Spleen (tissue), 7 donors: ENCODE measurements at regions not wholly inside any gene's neighbourhood (a gene's known extent, or its start where the extent isn't known, plus 50 kb on each side); places are given as distances from the start of the nearest gene placed in this dataset.

Source experiments
- POLR2A ChIP-seq, 3 donors: fragments of 450-650 bp; IDR thresholded peaks; one replicate each; pipeline ENCODE4 v1.5.1; 2017; ENCODE audit warnings: antibody characterized with exemption in 3 of 3, mild to moderate bottlenecking in 1 of 3
- TF ChIP-seq, protein P1 (sequence below), 11 experiments: fragments of 200-600 bp in 7 of 11; fragments of 450-650 bp in 4 of 11; sonication (generic) in 4 of 11; IDR thresholded peaks in 8 of 11; conservative IDR thresholded peaks in 3 of 11; 1 replicate in 7 of 11; 2 replicates in 4 of 11; pipeline versions ENCODE4 v1.4.0 to v1.8.0; 2016 to 2021; ENCODE audit warnings: antibody characterized with exemption in 11 of 11, inconsistent platforms in 4 of 11, mild to moderate bottlenecking in 1 of 11
- donor health status: DM: no; HTN: no; CAD: no; lungs with moderate emphysema.
- donor health status: DM: no; HTN: no; CAD: no.
- donor health status: DM: no; HTN: no; CAD: no.

DNA sequence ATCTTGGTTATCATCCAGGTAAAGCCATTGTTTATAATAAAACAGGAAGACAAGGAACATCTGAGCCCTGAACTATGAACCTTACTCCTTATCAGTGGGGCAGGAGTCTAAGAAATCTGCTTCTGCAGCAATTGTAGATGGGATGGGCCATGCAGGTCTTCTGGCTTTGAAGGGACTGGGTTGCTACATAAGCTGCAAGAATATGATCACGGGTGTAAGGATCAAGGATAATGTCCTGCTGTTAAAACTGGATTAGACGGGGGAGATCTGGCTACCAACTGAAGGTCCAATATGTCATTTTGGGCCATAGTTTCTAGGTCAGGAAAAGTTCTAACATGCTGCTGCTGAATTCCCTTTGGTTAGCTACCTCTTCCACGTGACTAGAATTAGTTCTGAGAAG lies 1363.4 kb upstream of the CELF2 start:
- no peak for TF ChIP-seq POLR2A (IDR thresholded peaks at IDR 0.05)
- TF ChIP-seq, protein P1, sequence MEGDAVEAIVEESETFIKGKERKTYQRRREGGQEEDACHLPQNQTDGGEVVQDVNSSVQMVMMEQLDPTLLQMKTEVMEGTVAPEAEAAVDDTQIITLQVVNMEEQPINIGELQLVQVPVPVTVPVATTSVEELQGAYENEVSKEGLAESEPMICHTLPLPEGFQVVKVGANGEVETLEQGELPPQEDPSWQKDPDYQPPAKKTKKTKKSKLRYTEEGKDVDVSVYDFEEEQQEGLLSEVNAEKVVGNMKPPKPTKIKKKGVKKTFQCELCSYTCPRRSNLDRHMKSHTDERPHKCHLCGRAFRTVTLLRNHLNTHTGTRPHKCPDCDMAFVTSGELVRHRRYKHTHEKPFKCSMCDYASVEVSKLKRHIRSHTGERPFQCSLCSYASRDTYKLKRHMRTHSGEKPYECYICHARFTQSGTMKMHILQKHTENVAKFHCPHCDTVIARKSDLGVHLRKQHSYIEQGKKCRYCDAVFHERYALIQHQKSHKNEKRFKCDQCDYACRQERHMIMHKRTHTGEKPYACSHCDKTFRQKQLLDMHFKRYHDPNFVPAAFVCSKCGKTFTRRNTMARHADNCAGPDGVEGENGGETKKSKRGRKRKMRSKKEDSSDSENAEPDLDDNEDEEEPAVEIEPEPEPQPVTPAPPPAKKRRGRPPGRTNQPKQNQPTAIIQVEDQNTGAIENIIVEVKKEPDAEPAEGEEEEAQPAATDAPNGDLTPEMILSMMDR (IDR thresholded peaks at IDR 0.05 in 8 of 11, conservative IDR thresholded peaks at IDR 0.05 in 3 of 11) = no peak
